NCI-H226 (cell line): ENCODE measurements at regions not wholly inside any gene's neighbourhood (a gene's known extent, or its start where the extent isn't known, plus 50 kb on each side); places are given as distances from the start of the nearest gene placed in this dataset.

Experiments used
- DNase-seq: peaks from one replicate; pipeline ENCODE4 v3.0.0-alpha.2; 2015

DNA sequence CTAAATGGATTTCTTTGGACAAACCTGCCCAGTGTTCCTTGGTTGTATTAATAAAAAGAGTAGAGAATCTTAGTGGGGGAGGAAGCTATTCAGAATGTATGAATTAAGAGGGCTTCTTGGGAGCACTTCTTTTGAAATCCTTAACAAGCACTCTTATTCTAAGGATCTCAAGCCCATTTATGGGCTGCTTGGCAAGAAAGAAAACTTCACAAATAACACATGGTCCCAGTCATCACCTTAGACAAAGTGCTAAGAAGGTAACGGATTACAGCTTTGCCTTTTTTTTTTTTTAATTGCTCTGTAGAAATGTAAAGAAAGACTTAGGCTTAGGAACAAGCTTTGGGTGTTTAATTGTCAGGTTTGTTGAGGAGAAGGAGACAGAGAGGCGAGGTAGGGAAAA lies 76.6 kb upstream of the IPO9 start:
- no peak for DNase-seq

- DNase-seq = no peak
These were observed 75.5 kb upstream of the IPO9 start for GRCh38 chr1:201753492-201753891.

GRCh38 chr1:201754353-201754752 lies 74.6 kb upstream of the IPO9 start:
- DNase-seq = peak; percentile 91

DNA sequence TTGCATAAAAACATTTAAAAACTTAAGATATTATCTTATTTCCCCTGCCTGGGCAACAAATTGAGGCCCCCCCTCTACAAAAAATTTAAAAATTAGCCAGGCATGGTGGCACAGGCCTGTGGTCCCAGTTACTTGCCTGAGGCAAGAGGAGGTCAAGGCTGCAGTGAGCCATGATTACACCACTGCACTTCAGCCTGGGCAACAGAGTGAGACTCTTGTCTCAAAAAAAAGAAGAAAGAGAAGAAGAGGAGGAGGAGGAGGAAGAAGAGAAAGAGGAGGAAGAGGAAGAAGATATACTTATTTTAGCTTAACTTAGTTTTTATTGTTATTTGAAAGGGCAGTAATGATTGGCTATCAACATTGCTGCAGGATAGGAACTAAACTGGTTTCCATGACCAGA lies 73.8 kb upstream of the IPO9 start:
- DNase-seq = no peak

DNA sequence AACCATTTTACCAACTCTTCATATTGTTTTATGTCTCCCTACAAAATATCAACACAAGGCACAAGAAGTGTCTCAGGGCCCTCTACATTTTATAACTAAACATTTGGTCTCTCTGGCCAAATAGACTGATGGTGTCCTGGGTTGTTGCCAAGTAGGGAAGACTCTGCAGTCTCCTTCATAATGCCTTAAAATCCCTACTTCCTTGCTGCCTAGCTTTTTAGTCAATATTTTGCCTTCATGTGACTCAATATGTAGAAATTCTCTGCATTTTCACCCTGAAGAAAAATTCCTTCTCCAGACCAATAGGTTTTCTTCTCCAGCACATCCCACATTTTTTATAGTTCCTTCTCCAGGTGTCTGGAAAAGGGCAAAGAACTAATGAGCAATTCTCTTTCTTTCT lies 72.6 kb upstream of the IPO9 start:
- peak; percentile 82 for DNase-seq

DNA sequence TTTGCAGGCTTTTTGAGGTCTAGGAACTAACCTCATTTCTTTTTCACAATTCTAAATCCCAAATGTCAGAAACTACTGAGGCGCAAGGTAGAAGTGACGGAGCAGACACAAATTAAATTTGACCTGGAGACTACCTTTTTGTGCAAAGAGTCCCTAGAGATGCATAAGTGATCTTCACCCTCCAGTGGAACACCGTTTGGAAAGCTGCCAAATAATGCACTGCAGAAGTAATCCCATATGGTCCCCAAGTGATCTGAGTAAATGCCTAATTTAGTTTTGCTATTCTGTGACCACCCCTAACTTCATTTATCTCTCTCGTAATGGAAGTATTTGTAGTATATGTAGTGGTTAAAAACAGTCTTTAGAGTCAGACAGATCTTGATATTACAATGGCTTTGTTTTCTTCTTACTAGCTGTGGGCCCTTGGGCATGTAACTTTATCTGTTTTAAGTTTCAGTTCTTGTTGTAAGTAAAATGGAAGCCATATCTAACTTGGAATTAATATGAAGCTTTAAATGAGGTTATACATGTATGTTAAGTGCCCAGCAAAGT lies 70.4 kb upstream of the IPO9 start:
- no peak for DNase-seq

DNA sequence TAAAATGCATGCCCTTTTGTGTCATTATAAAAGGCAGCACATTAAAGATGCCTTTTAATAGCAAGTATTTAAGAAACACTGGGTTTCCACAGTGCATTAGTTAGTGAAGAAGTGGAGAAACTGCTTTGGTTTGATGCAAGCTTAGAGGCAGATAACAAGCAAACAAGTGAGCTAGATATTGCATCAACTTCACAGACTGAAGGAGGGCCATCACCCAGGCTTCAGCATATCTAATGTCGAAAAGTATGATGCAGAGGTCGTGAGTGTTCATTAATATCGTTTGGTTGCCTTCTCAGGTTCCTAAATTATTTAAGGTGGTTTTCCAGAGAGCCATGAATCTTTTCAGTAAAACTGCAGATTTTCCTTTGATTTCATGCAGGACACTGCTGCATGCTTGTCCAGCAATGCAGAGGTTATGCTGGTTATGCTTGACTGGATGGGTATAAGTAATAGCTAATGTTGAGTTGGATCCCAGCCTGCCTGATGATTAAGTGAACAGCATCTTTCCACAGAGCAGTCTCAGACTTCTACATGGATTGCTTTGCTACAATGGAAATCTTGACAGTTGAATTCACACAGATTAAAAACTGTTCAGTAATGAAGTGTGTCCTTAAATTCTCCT lies 69.7 kb upstream of the IPO9 start:
- peak; percentile 50 for DNase-seq

- DNase-seq = no peak
These were observed 68.4 kb upstream of the IPO9 start for GRCh38 chr1:201760516-201760915.

GRCh38 chr1:201761178-201761577 lies 67.8 kb upstream of the IPO9 start:
- no peak for DNase-seq

- no peak for DNase-seq
These were observed 67.1 kb upstream of the IPO9 start for GRCh38 chr1:201761871-201762270.

- DNase-seq = no peak
These were observed 66.6 kb upstream of the IPO9 start for GRCh38 chr1:201762381-201762780.

DNA sequence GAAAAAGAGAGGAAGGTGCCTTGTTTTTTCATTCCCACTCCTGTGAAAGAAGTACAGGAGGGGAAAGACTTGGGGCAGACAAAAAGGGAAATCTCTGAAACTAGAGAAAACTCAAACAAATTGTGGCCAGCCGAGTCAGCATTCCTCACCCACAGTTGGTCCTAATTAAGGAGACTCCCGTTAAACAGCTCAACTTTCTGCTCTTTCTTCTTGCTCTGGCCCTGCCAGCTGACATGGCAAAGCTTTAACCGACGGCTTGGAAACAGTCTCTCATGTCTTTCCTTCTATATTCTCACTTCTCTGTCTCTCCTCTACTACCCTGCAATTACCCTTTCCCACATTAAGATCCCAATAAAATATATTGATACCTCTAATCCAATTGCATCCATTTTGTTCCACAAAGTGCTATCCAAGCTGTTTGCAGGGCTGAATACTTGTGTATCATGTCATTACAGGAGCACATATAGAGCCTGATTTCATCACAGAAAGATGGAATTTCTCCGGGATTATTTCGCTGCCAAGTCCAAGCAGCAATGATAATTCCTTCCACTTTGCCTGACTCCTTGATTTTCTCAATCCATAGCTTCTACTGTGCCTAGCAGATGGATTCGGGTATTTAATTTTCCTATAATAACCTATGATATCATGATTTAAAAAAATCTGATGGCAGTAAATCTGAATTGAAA lies 65.4 kb upstream of the IPO9 start:
- DNase-seq = no peak

DNA sequence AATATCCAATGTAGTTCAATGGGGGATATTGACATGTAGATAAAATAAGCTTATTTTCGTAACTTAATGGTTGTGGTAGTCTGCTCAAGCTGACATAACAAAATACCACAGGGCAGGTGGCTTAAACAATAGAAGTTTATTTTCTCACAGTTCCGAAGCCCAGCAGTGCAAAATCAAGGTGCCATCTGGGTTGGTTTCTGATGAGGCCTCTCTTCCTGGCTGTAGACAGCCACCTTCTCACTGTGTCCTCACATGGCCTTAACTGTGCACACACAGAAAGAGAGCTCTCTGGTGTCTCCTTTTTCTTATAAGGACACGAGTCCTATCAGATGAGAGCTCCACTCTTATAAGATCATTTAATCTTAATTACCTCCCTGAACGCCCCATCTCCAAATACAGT lies 64.8 kb upstream of the IPO9 start:
- no peak for DNase-seq

DNA sequence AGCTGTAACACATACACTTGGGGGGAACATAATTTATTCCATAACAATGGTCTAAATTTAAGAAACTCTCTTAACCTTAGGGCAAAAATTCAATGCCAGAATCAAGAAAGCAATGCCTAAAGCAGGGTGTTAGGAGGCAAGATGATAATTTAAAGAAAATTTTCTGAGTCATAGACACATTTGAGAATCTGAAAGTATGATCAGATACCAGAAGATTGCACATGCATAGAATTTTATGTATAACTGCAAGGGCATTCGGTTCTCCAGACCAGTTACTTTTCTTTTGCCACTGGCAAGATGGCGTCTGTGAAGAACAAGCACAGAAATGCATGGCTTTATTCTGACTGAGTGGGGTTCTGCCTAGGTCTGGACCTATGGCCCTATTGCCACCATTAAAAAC lies 64.4 kb upstream of the IPO9 start:
- no peak for DNase-seq

- DNase-seq = peak; percentile 98
These were observed 62.7 kb upstream of the IPO9 start for GRCh38 chr1:201766131-201766866.

GRCh38 chr1:201767339-201767738 lies 61.6 kb upstream of the IPO9 start:
- no peak for DNase-seq

DNA sequence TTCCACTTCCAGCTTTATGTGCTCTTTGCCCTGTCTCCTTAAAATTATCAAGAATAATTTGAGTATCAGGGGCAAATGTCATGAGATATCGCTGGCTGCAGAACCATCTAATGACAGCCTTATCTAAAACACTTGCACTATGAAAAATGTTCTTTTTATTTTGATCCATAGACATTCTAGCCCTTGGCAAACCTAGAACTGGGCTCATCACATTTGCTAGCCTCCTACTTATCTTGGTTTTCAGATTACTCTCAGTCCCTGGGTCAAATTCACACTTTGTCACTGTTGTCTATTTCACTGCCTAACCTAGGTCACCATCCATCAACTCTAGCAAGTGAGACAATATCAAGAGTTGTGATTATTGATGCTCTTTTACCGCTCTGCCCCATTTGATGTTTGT lies 59.9 kb upstream of the IPO9 start:
- DNase-seq = peak; percentile 50

DNA sequence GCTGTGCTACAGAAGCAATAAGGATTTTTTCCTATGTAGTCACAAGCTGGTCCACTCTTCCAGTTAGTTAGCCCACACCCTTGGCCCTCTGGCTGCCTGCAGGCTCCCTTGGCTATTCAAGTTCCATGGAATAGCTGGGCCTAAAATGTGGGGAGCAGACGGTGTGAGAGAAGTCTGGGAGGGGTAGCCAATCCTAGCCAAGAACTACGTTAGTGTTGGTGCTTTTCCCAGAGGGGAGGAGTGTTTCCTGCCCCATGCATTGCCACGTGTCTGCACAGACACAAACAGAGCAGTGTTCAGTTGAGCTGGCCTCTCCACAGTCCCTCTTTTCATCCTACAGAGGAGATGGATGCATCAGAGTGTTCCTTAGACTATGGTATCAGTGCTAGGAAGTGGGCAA lies 59.0 kb upstream of the IPO9 start:
- peak; percentile 36 for DNase-seq

GRCh38 chr1:201771466-201771865 lies 57.5 kb upstream of the IPO9 start:
- no peak for DNase-seq

GRCh38 chr1:201772178-201772577 lies 56.8 kb upstream of the IPO9 start:
- peak; percentile 85 for DNase-seq

DNA sequence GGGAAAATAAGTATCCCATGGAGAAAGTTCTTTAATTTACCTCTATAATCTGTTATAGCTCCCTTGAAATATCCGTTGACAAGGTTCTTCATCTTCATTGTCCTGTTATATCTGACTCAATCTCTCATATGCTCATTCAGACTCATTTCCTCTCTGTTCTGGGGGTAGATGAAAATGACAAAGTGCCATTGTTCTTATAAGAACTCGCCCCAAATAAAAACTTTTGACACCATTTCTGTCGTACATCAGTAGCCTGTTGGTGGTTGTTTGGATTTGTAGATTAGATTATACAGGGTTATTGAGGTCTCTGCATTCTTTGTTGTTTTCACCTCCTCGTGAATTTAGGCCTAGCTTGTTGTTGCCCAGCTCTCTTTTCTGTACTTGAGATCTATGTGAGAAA lies 55.2 kb upstream of the IPO9 start:
- DNase-seq = no peak

GRCh38 chr1:201774224-201774982 lies 54.6 kb upstream of the IPO9 start:
- DNase-seq = peak; percentile 82

GRCh38 chr1:201774983-201775344 lies 54.0 kb upstream of the IPO9 start:
- DNase-seq = no peak
